HL-60 (cell line): ENCODE measurements at regions not wholly inside any gene's neighbourhood (a gene's known extent, or its start where the extent isn't known, plus 50 kb on each side); places are given as distances from the start of the nearest gene placed in this dataset.
"Not testable (repeated sequence)": the region's sequence is repeated elsewhere in the genome, so short reads cannot be mapped to it uniquely, and the experiment has no call there.

Experiments used
- POLR2AphosphoS5 ChIP-seq: IDR thresholded peaks from 2 replicates; pipeline ENCODE4 v1.6.1; 2012; ENCODE audit warnings: low read depth
- TF ChIP-seq, protein P1 (sequence below): IDR thresholded peaks from one replicate; pipeline ENCODE4 v1.5.1; 2011; ENCODE audit warnings: low read length, control low read depth, inconsistent platforms; ENCODE audit not compliant: insufficient read depth

DNA sequence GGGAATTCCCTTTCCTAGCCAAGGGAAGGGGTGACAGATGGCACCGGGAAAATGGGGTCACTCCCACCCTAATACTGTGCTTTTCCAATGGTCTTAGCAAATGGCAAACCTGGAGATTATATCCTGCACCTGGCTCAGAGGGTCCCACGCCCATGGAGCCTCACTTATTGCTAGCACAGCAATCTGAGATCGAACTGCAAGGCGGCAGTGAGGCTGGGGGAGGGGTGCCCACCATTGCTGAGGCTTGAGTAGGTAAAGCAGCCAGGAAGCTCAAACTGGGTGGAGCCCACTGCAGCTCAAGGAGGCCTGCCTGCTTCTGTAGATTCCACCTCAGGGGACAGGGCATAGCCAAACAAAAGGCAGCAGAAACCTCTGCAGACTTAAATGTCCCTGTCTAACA lies 438.9 kb downstream of the TMEM182 start:
- not testable (repeated sequence) for TF ChIP-seq POLR2AphosphoS5
- TF ChIP-seq, protein P1, sequence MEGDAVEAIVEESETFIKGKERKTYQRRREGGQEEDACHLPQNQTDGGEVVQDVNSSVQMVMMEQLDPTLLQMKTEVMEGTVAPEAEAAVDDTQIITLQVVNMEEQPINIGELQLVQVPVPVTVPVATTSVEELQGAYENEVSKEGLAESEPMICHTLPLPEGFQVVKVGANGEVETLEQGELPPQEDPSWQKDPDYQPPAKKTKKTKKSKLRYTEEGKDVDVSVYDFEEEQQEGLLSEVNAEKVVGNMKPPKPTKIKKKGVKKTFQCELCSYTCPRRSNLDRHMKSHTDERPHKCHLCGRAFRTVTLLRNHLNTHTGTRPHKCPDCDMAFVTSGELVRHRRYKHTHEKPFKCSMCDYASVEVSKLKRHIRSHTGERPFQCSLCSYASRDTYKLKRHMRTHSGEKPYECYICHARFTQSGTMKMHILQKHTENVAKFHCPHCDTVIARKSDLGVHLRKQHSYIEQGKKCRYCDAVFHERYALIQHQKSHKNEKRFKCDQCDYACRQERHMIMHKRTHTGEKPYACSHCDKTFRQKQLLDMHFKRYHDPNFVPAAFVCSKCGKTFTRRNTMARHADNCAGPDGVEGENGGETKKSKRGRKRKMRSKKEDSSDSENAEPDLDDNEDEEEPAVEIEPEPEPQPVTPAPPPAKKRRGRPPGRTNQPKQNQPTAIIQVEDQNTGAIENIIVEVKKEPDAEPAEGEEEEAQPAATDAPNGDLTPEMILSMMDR: not testable (repeated sequence)
